Hepatocyte (in vitro differentiated cells): ENCODE measurements at regions not wholly inside any gene's neighbourhood (a gene's known extent, or its start where the extent isn't known, plus 50 kb on each side); places are given as distances from the start of the nearest gene placed in this dataset.

Experiments used
- EZH2 ChIP-seq: fragments of 200-600 bp; sonication (generic); IDR thresholded peaks from 2 replicates; pipeline ENCODE4 v1.6.1; 2016; ENCODE audit warnings: antibody characterized with exemption, mild to moderate bottlenecking, borderline replicate concordance
- EZH2phosphoT487 ChIP-seq: fragments of 200-600 bp; sonication (generic); IDR thresholded peaks from one replicate; pipeline ENCODE4 v1.6.1; 2018; ENCODE audit warnings: antibody characterized with exemption, mild to moderate bottlenecking, low read depth, moderate library complexity; ENCODE audit not compliant: unreplicated experiment, severe bottlenecking
- TF ChIP-seq, protein P1 (sequence below): fragments of 200-600 bp; sonication (generic); IDR thresholded peaks from 2 replicates; pipeline ENCODE4 v1.5.1; 2016; ENCODE audit warnings: antibody characterized with exemption, mild to moderate bottlenecking; ENCODE audit not compliant: poor library complexity

DNA sequence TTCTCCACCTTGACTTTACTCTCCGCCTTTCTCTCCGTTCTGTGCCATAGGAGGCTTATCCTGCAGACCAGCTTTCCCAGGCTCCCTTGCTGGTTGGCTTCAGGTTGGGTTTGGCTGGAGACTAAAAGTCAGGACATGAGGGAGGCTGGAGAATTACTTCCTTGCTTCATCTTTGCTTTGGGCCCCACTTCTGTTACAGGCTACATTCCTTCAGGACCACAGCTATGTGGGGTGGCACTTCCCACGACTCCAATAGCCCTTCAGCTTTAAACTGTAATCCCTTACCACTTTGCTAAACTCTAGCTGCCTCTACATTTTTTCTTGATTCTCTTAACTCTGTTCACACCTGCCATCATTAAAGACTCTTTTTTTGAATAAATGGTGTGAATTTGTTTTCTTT lies 186.7 kb upstream of the NR4A3 start:
- no peak for TF ChIP-seq EZH2
- TF ChIP-seq, protein P1, sequence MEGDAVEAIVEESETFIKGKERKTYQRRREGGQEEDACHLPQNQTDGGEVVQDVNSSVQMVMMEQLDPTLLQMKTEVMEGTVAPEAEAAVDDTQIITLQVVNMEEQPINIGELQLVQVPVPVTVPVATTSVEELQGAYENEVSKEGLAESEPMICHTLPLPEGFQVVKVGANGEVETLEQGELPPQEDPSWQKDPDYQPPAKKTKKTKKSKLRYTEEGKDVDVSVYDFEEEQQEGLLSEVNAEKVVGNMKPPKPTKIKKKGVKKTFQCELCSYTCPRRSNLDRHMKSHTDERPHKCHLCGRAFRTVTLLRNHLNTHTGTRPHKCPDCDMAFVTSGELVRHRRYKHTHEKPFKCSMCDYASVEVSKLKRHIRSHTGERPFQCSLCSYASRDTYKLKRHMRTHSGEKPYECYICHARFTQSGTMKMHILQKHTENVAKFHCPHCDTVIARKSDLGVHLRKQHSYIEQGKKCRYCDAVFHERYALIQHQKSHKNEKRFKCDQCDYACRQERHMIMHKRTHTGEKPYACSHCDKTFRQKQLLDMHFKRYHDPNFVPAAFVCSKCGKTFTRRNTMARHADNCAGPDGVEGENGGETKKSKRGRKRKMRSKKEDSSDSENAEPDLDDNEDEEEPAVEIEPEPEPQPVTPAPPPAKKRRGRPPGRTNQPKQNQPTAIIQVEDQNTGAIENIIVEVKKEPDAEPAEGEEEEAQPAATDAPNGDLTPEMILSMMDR, result no peak
- TF ChIP-seq EZH2phosphoT487, result no peak
